ENCODE measurements at regions not wholly inside any gene's neighbourhood (a gene's known extent, or its start where the extent isn't known, plus 50 kb on each side); places are given as distances from the start of the nearest gene placed in this dataset.

GRCh38 chr5:158297002-158297527 lies 438.1 kb upstream of the CLINT1 start:
- no peaks in the 10 kb centered on the region for H3K4me1 ChIP-seq (ENCODE audit: insufficient read depth, low read length)
- H3K9ac ChIP-seq (ENCODE audit: low read depth, low read length), result no peak overlapping the region
- no peaks in the 10 kb centered on the region for H3K9me3 ChIP-seq (ENCODE audit: insufficient read depth, low read depth, low read length)
- no peak overlapping the region for H3K27ac ChIP-seq (ENCODE audit: low read length)
- no peaks in the 10 kb centered on the region for H3K36me3 ChIP-seq (ENCODE audit: insufficient read depth, low read depth, low read length)
- no peaks in the 10 kb centered on the region for H3K27me3 ChIP-seq (ENCODE audit: insufficient read depth, low read length)
- no peak overlapping the region for H3K4me3 ChIP-seq (ENCODE audit: low read length)

- H3K4me1 ChIP-seq (ENCODE audit: insufficient read depth, low read length), result no peaks in the 10 kb centered on the region
- H3K4me3 ChIP-seq (ENCODE audit: low read length), result no peak overlapping the region
- no peak overlapping the region for H3K27ac ChIP-seq (ENCODE audit: low read length)
- H3K9ac ChIP-seq (ENCODE audit: low read depth, low read length), result no peak overlapping the region
- no peaks in the 10 kb centered on the region for H3K27me3 ChIP-seq (ENCODE audit: insufficient read depth, low read length)
- H3K36me3 ChIP-seq (ENCODE audit: insufficient read depth, low read depth, low read length), result no peaks in the 10 kb centered on the region
- no peaks in the 10 kb centered on the region for H3K9me3 ChIP-seq (ENCODE audit: insufficient read depth, low read depth, low read length)
Measured at GRCh38 chr5:158294701-158295100, 435.8 kb upstream of the CLINT1 start.

GRCh38 chr5:158292981-158293380 lies 434.0 kb upstream of the CLINT1 start:
- Histone ChIP-seq H3K9me3 (ENCODE audit: insufficient read depth, low read depth, low read length) (no peaks in the 10 kb centered on the region), H3K4me1 (ENCODE audit: insufficient read depth, low read length) (no peaks in the 10 kb centered on the region), H3K27me3 (ENCODE audit: insufficient read depth, low read length) (no peaks in the 10 kb centered on the region), H3K27ac (ENCODE audit: low read length) (no peak overlapping the region), H3K4me3 (ENCODE audit: low read length) (no peak overlapping the region), H3K9ac (ENCODE audit: low read depth, low read length) (no peak overlapping the region), H3K36me3 (ENCODE audit: insufficient read depth, low read depth, low read length) (no peaks in the 10 kb centered on the region)

DNA sequence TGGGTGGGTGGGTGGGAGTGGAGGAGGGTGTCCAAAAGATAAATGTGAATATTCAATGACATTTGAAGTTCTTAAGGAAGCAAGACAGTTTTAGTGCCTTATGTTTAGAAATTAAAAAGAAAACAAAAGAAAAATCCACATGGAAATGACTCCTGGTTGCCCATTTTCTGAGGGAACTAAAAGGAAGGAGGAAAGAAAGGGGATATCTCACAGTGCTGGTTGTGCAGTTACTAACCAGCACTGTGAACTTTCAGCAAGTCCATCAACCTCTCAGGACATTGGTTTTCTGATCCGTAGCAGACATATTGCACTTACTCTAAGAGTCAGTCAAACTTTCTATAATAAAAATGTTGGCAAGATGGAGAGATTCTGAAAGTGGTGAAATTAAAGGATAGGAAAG lies 431.0 kb upstream of the CLINT1 start:
- Histone ChIP-seq H3K36me3 (ENCODE audit: insufficient read depth, low read depth, low read length) (no peaks in the 10 kb centered on the region), H3K4me3 (ENCODE audit: low read length) (no peak overlapping the region), H3K27ac (ENCODE audit: low read length) (no peak overlapping the region), H3K9ac (ENCODE audit: low read depth, low read length) (no peak overlapping the region), H3K9me3 (ENCODE audit: insufficient read depth, low read depth, low read length) (no peaks in the 10 kb centered on the region), H3K27me3 (ENCODE audit: insufficient read depth, low read length) (no peaks in the 10 kb centered on the region), H3K4me1 (ENCODE audit: insufficient read depth, low read length) (no peaks in the 10 kb centered on the region)

GRCh38 chr5:158288272-158288657 lies 429.3 kb upstream of the CLINT1 start:
- H3K36me3 ChIP-seq (ENCODE audit: insufficient read depth, low read depth, low read length), result no peaks in the 10 kb centered on the region
- no peak overlapping the region for H3K27ac ChIP-seq (ENCODE audit: low read length)
- H3K27me3 ChIP-seq (ENCODE audit: insufficient read depth, low read length), result no peaks in the 10 kb centered on the region
- H3K9ac ChIP-seq (ENCODE audit: low read depth, low read length), result no peak overlapping the region
- no peak overlapping the region for H3K4me3 ChIP-seq (ENCODE audit: low read length)
- no peaks in the 10 kb centered on the region for H3K9me3 ChIP-seq (ENCODE audit: insufficient read depth, low read depth, low read length)
- no peaks in the 10 kb centered on the region for H3K4me1 ChIP-seq (ENCODE audit: insufficient read depth, low read length)

DNA sequence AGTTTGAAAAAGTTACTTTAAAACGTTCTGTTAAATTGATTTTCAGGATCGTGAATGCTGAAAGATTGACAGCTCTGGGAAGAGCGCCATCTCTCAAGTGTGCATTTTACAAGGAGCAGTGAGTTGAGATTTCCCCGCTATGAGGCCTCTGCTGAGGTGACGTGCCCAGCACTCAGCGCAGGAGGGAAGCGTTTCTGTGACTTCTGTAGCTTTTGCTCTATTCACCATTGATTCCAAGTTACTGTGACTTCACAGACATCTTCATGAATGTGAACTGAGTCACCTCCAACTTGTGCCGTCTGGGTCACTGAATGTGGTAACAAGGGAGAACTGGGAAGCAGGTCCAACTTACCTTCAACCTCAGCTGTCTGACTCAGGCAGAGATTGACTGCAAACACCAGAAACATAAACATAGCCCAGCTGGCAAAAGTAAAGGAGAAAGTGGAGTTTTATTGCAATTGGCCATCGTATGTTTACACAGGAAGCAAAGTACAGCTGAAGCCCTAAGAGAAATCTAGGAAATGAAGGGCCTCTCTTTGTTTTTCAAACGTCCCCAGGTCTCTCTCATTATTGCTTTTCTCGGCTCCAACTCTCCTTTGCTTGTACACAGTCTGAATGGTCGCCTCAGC lies 428.8 kb upstream of the CLINT1 start:
- Histone ChIP-seq H3K9ac (ENCODE audit: low read depth, low read length) (no peak overlapping the region), H3K9me3 (ENCODE audit: insufficient read depth, low read depth, low read length) (no peaks in the 10 kb centered on the region), H3K36me3 (ENCODE audit: insufficient read depth, low read depth, low read length) (no peaks in the 10 kb centered on the region), H3K27ac (ENCODE audit: low read length) (no peak overlapping the region), H3K4me3 (ENCODE audit: low read length) (no peak overlapping the region), H3K27me3 (ENCODE audit: insufficient read depth, low read length) (no peaks in the 10 kb centered on the region), H3K4me1 (ENCODE audit: insufficient read depth, low read length) (no peaks in the 10 kb centered on the region)

- H3K36me3 ChIP-seq (ENCODE audit: insufficient read depth, low read depth, low read length), result no peaks in the 10 kb centered on the region
- no peak overlapping the region for H3K27ac ChIP-seq (ENCODE audit: low read length)
- H3K4me1 ChIP-seq (ENCODE audit: insufficient read depth, low read length), result no peaks in the 10 kb centered on the region
- no peak overlapping the region for H3K4me3 ChIP-seq (ENCODE audit: low read length)
- H3K9me3 ChIP-seq (ENCODE audit: insufficient read depth, low read depth, low read length), result no peaks in the 10 kb centered on the region
- no peak overlapping the region for H3K9ac ChIP-seq (ENCODE audit: low read depth, low read length)
- H3K27me3 ChIP-seq (ENCODE audit: insufficient read depth, low read length), result no peaks in the 10 kb centered on the region
Measured at GRCh38 chr5:158286827-158287226, 427.9 kb upstream of the CLINT1 start.

- Histone ChIP-seq H3K36me3 (ENCODE audit: insufficient read depth, low read depth, low read length) (no peaks in the 10 kb centered on the region), H3K27ac (ENCODE audit: low read length) (no peak overlapping the region), H3K9me3 (ENCODE audit: insufficient read depth, low read depth, low read length) (no peaks in the 10 kb centered on the region)
Measured at GRCh38 chr5:158285698-158286097, 426.8 kb upstream of the CLINT1 start.

DNA sequence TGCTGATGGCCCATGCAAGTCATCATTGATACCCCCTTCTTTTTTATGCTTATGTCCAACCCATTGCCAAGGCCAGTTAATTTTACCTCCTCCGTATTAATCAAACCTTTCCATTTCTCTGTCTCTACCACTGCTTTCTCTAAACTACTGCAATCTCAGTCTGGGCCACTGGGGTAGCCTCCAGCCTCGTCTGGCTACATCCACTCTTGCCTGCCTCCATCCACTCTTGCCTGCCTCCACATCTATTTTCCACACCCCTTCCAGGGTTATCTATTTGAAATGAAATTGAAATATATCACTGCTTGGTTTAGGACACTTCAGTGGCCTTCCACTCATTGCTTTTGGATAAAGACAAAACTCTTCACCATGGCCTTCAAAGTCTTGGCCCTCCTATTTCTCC lies 425.3 kb upstream of the CLINT1 start:
- no peak overlapping the region for H3K9ac ChIP-seq (ENCODE audit: low read depth, low read length)
- no peak overlapping the region for H3K4me3 ChIP-seq (ENCODE audit: low read length)
- H3K27ac ChIP-seq (ENCODE audit: low read length), result no peak overlapping the region
- H3K9me3 ChIP-seq (ENCODE audit: insufficient read depth, low read depth, low read length), result no peaks in the 10 kb centered on the region
- H3K36me3 ChIP-seq (ENCODE audit: insufficient read depth, low read depth, low read length), result no peaks in the 10 kb centered on the region
- no peaks in the 10 kb centered on the region for H3K4me1 ChIP-seq (ENCODE audit: insufficient read depth, low read length)
- H3K27me3 ChIP-seq (ENCODE audit: insufficient read depth, low read length), result no peaks in the 10 kb centered on the region

More at GRCh38 chr5:158285698-158286097, 426.8 kb upstream of the CLINT1 start:
- Histone ChIP-seq H3K4me3 (ENCODE audit: low read length) (no peak overlapping the region), H3K9ac (ENCODE audit: low read depth, low read length) (no peak overlapping the region), H3K4me1 (ENCODE audit: insufficient read depth, low read length) (no peaks in the 10 kb centered on the region), H3K27me3 (ENCODE audit: insufficient read depth, low read length) (no peaks in the 10 kb centered on the region)

DNA sequence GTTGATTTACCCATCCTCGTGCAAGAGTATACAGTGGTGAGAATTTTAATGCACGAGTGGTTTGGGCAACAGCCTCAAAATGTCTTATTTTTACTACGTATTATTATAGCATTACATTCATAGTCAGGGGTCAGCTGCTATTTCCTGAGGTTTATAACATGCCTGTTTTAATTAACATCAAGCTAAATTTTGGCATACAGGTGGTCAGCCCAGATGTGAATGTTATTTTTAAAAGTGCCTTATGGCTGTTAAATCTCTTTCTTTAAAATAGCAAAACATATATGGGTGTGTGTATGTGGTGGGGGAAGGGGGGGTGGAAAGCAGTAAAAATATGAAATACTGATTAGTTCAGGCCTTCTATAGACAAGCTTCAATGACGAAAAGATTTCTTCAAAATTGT lies 424.5 kb upstream of the CLINT1 start:
- Histone ChIP-seq H3K4me1 (ENCODE audit: insufficient read depth, low read length) (no peaks in the 10 kb centered on the region), H3K9me3 (ENCODE audit: insufficient read depth, low read depth, low read length) (no peaks in the 10 kb centered on the region), H3K27ac (ENCODE audit: low read length) (no peak overlapping the region), H3K36me3 (ENCODE audit: insufficient read depth, low read depth, low read length) (no peaks in the 10 kb centered on the region), H3K4me3 (ENCODE audit: low read length) (no peak overlapping the region), H3K9ac (ENCODE audit: low read depth, low read length) (no peak overlapping the region), H3K27me3 (ENCODE audit: insufficient read depth, low read length) (no peaks in the 10 kb centered on the region)

DNA sequence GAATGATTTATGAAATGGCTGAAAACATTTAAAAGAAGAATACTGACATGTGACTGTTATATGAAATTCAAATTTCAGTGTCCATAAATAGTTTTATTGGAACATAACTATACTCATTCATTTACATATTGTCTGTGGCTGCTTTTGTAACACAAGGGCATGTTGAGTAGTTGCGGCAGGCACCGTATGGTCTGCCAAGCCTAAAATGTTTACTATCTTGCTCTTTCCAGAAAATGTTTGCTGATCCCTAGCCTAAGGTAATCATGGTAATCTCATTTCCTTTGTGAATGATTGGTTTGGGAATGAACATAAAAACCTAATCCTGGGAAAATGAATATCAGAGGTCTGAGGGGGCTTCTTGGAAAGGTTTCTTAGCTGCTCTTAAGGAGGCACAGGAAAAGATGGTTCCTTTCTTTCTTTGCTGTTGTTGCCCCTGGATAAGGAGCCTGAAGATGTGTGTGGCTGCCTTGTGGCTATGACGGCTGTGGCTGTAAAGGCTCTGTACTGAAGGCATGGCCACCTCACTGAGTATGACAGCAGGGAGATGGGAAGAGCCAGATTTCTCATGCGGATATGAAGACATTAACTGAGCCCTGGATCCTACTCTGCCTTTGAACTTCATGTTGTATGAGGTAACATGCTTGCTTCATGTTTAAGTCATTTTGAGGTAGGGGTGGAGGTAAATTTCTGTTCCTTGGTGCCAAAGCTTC lies 419.4 kb upstream of the CLINT1 start:
- H3K36me3 ChIP-seq (ENCODE audit: insufficient read depth, low read depth, low read length), result no peaks in the 10 kb centered on the region
- no peak overlapping the region for H3K9ac ChIP-seq (ENCODE audit: low read depth, low read length)
- H3K27ac ChIP-seq (ENCODE audit: low read length), result no peak overlapping the region
- no peak overlapping the region for H3K4me3 ChIP-seq (ENCODE audit: low read length)
- no peaks in the 10 kb centered on the region for H3K27me3 ChIP-seq (ENCODE audit: insufficient read depth, low read length)
- peaks cover 4% of the 10 kb centered on the region; the same call in 1 of the 2 replicates for H3K4me1 ChIP-seq (ENCODE audit: insufficient read depth, low read length)
- H3K9me3 ChIP-seq (ENCODE audit: insufficient read depth, low read depth, low read length), result no peaks in the 10 kb centered on the region

- H3K9me3 ChIP-seq (ENCODE audit: insufficient read depth, low read depth, low read length), result no peaks in the 10 kb centered on the region
- H3K27me3 ChIP-seq (ENCODE audit: insufficient read depth, low read length), result no peaks in the 10 kb centered on the region
- no peaks in the 10 kb centered on the region for H3K36me3 ChIP-seq (ENCODE audit: insufficient read depth, low read depth, low read length)
- H3K27ac ChIP-seq (ENCODE audit: low read length), result no peak overlapping the region
- no peak overlapping the region for H3K9ac ChIP-seq (ENCODE audit: low read depth, low read length)
- H3K4me1 ChIP-seq (ENCODE audit: insufficient read depth, low read length), result peaks cover 6% of the 10 kb centered on the region; the same call in 1 of the 2 replicates
- H3K4me3 ChIP-seq (ENCODE audit: low read length), result no peak overlapping the region
Measured at GRCh38 chr5:158277276-158277675, 418.3 kb upstream of the CLINT1 start.

Measured in iPS-20b (cell line).